GM21619 (cell line): ENCODE measurements at regions not wholly inside any gene's neighbourhood (a gene's known extent, or its start where the extent isn't known, plus 50 kb on each side); places are given as distances from the start of the nearest gene placed in this dataset.
A peak's percentile ranks its signal among the peaks of the same experiment; 100 is the strongest.

Experiments
- ATAC-seq: cut with Tn5 transposase; IDR thresholded peaks from one replicate; pipeline ENCODE4 v1.9.1; 2021; ENCODE audit not compliant: unreplicated experiment

- no peak for ATAC-seq
These were observed 202.3 kb downstream of the LTN1 start for GRCh38 chr21:28790335-28790734.

- no peak for ATAC-seq
These were observed 203.2 kb downstream of the LTN1 start for GRCh38 chr21:28789523-28789922.

GRCh38 chr21:28788030-28788429, 204.6 kb downstream of the LTN1 start:
- no peak for ATAC-seq

GRCh38 chr21:28783641-28784185, 209.0 kb downstream of the LTN1 start:
- no peak for ATAC-seq

- no peak for ATAC-seq
These were observed 210.9 kb downstream of the LTN1 start for GRCh38 chr21:28781602-28782276.

GRCh38 chr21:28779914-28780313, 212.8 kb downstream of the LTN1 start:
- no peak for ATAC-seq

- no peak for ATAC-seq
These were observed 216.4 kb downstream of the LTN1 start for GRCh38 chr21:28776251-28776650.

- no peak for ATAC-seq
These were observed 217.6 kb downstream of the LTN1 start for GRCh38 chr21:28775071-28775470.

GRCh38 chr21:28773036-28773435, 219.6 kb downstream of the LTN1 start:
- ATAC-seq = no peak

GRCh38 chr21:28771790-28772501, 220.7 kb downstream of the LTN1 start:
- ATAC-seq = no peak

GRCh38 chr21:28770867-28771661, 221.6 kb downstream of the LTN1 start:
- ATAC-seq = no peak

GRCh38 chr21:28769683-28770082, 223.0 kb downstream of the LTN1 start:
- peak; percentile 64 for ATAC-seq

- ATAC-seq = no peak
These were observed 223.9 kb downstream of the LTN1 start for GRCh38 chr21:28768753-28769152.

GRCh38 chr21:28767523-28767922, 225.2 kb downstream of the LTN1 start:
- no peak for ATAC-seq

GRCh38 chr21:28763809-28764418, 228.8 kb downstream of the LTN1 start:
- ATAC-seq = no peak

GRCh38 chr21:28762357-28762735, 230.3 kb downstream of the LTN1 start:
- no peak for ATAC-seq

- no peak for ATAC-seq
These were observed 230.9 kb downstream of the LTN1 start for GRCh38 chr21:28761674-28762356.

GRCh38 chr21:28758883-28759242, 233.8 kb downstream of the LTN1 start:
- no peak for ATAC-seq

GRCh38 chr21:28758042-28758882, 234.4 kb downstream of the LTN1 start:
- no peak for ATAC-seq

- ATAC-seq = no peak
These were observed 237.8 kb downstream of the LTN1 start for GRCh38 chr21:28754862-28755261.
